ENCODE measurements at regions not wholly inside any gene's neighbourhood (a gene's known extent, or its start where the extent isn't known, plus 50 kb on each side); places are given as distances from the start of the nearest gene placed in this dataset.

GRCh38 chr7:41053820-41054219 lies 649.1 kb downstream of the INHBA start:
- TF ChIP-seq, protein P1, sequence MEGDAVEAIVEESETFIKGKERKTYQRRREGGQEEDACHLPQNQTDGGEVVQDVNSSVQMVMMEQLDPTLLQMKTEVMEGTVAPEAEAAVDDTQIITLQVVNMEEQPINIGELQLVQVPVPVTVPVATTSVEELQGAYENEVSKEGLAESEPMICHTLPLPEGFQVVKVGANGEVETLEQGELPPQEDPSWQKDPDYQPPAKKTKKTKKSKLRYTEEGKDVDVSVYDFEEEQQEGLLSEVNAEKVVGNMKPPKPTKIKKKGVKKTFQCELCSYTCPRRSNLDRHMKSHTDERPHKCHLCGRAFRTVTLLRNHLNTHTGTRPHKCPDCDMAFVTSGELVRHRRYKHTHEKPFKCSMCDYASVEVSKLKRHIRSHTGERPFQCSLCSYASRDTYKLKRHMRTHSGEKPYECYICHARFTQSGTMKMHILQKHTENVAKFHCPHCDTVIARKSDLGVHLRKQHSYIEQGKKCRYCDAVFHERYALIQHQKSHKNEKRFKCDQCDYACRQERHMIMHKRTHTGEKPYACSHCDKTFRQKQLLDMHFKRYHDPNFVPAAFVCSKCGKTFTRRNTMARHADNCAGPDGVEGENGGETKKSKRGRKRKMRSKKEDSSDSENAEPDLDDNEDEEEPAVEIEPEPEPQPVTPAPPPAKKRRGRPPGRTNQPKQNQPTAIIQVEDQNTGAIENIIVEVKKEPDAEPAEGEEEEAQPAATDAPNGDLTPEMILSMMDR (IDR thresholded peaks at IDR 0.05; ENCODE audit: insufficient read depth, low read depth, low read length) = no peak
- DNase-seq (ENCODE audit: low read depth) = peak; percentile 26

GRCh38 chr7:41052736-41053135 lies 650.2 kb downstream of the INHBA start:
- no peak for DNase-seq (ENCODE audit: low read depth)
- H3K4me3 ChIP-seq (ENCODE audit: low read depth, low read length) = no peak overlapping the region
- TF ChIP-seq, protein P1 (IDR thresholded peaks at IDR 0.05; ENCODE audit: insufficient read depth, low read depth, low read length) = no peak

More at GRCh38 chr7:41053820-41054219, 649.1 kb downstream of the INHBA start:
- no peak overlapping the region for H3K4me3 ChIP-seq (ENCODE audit: low read depth, low read length)

- H3K4me3 ChIP-seq (ENCODE audit: low read depth, low read length) = no peak overlapping the region
- DNase-seq (ENCODE audit: low read depth) = no peak
- TF ChIP-seq, protein P1 (IDR thresholded peaks at IDR 0.05; ENCODE audit: insufficient read depth, low read depth, low read length) = no peak
Measured at GRCh38 chr7:41052201-41052600, 650.7 kb downstream of the INHBA start.

DNA sequence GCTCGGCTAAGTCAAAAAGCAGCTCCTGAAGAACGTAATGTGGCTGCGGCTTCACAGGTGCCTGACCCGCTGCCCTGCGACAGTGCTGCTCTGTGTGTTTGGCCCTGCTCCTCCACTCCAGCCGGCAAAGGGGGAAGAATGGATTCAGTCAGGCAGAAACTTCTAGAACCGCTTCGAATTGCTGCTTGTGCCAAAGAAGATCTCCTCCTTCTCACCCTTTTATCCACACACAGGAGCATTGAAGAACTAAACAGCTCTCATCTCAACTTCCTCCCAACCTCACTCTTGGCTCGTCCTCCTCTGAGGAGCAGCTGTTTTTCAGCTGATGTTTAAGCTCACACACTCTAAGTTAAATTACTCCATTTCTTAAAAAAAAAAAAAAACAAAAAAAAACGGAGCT lies 651.4 kb downstream of the INHBA start:
- TF ChIP-seq, protein P1 (IDR thresholded peaks at IDR 0.05; ENCODE audit: insufficient read depth, low read depth, low read length) = no peak
- no peak for DNase-seq (ENCODE audit: low read depth)
- no peak overlapping the region for H3K4me3 ChIP-seq (ENCODE audit: low read depth, low read length)

DNA sequence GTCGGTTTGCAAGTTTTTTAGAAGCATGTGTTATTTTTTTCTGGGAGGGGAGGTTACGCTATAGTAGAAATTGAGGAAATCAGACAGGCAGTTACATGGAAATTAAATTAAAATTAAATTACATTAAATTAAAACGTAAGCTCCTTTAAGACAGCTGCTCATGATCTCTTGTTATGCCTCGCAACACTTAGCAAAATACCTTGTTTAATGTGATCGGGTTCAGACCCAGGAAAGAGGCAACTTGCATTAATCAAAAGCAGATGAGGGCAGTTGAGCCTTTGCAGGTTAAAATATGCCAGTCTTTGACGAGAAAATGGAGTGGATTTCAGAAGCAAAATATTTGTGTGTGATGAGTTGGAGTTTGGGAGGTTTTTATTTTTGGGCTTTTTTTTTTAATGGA lies 651.8 kb downstream of the INHBA start:
- no peak overlapping the region for H3K4me3 ChIP-seq (ENCODE audit: low read depth, low read length)
- no peak for DNase-seq (ENCODE audit: low read depth)
- TF ChIP-seq, protein P1 (IDR thresholded peaks at IDR 0.05; ENCODE audit: insufficient read depth, low read depth, low read length) = no peak

DNA sequence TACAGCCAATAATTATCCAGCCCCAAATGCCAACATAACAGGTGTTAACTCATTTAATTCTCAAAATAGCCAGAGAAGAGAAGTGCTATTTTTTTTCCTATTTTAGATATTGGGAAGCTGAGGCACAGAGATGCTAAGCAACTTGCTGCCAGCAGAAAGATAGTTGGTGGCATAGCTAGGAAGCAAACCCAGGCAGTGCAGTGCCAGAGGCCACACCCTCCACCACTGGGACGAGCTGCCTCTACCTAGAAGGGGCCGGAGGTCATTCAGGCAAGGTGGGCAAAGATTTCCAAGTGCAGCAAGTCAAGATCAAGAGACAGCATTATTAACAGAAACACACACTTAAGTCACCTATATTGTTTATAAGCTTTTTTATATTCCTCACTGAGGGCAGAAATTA lies 654.1 kb downstream of the INHBA start:
- no peak overlapping the region for H3K4me3 ChIP-seq (ENCODE audit: low read depth, low read length)
- DNase-seq (ENCODE audit: low read depth) = no peak
- TF ChIP-seq, protein P1 (IDR thresholded peaks at IDR 0.05; ENCODE audit: insufficient read depth, low read depth, low read length) = no peak

DNA sequence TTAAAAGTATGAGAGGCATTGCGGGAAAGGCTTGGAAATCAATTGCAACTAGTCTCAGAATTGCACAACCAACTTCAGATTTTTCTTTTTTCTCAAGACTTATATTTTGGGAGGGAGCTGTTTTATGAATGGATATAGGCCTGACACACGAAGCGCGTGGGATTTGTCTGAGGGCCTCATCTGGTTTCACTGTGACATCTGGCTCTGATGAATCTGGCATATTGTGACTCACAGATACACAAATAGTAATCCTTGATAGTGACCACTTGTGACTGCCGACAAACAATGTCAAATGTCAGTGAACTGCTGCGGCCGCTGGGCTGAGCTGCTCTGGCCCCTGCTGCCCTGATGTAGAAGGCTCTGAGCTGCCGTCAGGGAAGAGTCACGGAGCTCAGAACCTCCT lies 655.1 kb downstream of the INHBA start:
- H3K4me3 ChIP-seq (ENCODE audit: low read depth, low read length) = no peak overlapping the region
- TF ChIP-seq, protein P1 (IDR thresholded peaks at IDR 0.05; ENCODE audit: insufficient read depth, low read depth, low read length) = no peak
- DNase-seq (ENCODE audit: low read depth) = peak; percentile 89
